Astrocyte (in vitro differentiated cells and primary cell): ENCODE measurements at regions not wholly inside any gene's neighbourhood (a gene's known extent, or its start where the extent isn't known, plus 50 kb on each side); places are given as distances from the start of the nearest gene placed in this dataset.

Experiments used
- CTCF ChIP-seq: IDR thresholded peaks from 2 replicates; pipeline ENCODE4 v1.5.1; 2011; ENCODE audit warnings: low read depth, mild to moderate bottlenecking, inconsistent platforms, low read length, moderate library complexity; ENCODE audit not compliant: insufficient read depth
- EZH2 ChIP-seq: IDR thresholded peaks from 2 replicates; pipeline ENCODE4 v1.6.1; 2012; ENCODE audit warnings: mild to moderate bottlenecking, low read length, inconsistent platforms; ENCODE audit not compliant: insufficient read depth

GRCh38 chr2:5569256-5569655, 122.9 kb upstream of the SOX11 start:
- no peak for TF ChIP-seq CTCF
- no peak for TF ChIP-seq EZH2
